Gastroesophageal sphincter (tissue), 3 donors: ENCODE measurements at regions not wholly inside any gene's neighbourhood (a gene's known extent, or its start where the extent isn't known, plus 50 kb on each side); places are given as distances from the start of the nearest gene placed in this dataset.

Source experiments
- EP300 ChIP-seq: sonication (generic); formaldehyde crosslinking; IDR thresholded peaks from one replicate; pipeline ENCODE4 v1.6.1; 2017; ENCODE audit warnings: antibody characterized with exemption, mild to moderate bottlenecking
- POLR2A ChIP-seq, 2 donors: fragments of 450-650 bp; IDR thresholded peaks; one replicate each; pipeline ENCODE4 v1.6.1; 2017; ENCODE audit warnings: antibody characterized with exemption in 2 of 2, mild to moderate bottlenecking in 2 of 2, moderate library complexity in 1 of 2
- POLR2AphosphoS5 ChIP-seq: sonication (generic); formaldehyde crosslinking; IDR thresholded peaks from one replicate; pipeline ENCODE4 v1.6.1; 2017; ENCODE audit warnings: antibody characterized with exemption
- TF ChIP-seq, protein P1 (sequence below), 4 experiments: fragments of 200-600 bp in 2 of 4; fragments of 450-650 bp in 2 of 4; sonication (generic) in 1 of 4; IDR thresholded peaks; one replicate each; pipeline ENCODE4 v1.5.1; 2017 to 2019; ENCODE audit warnings: antibody characterized with exemption in 4 of 4, mild to moderate bottlenecking in 2 of 4, moderate library complexity in 2 of 4

DNA sequence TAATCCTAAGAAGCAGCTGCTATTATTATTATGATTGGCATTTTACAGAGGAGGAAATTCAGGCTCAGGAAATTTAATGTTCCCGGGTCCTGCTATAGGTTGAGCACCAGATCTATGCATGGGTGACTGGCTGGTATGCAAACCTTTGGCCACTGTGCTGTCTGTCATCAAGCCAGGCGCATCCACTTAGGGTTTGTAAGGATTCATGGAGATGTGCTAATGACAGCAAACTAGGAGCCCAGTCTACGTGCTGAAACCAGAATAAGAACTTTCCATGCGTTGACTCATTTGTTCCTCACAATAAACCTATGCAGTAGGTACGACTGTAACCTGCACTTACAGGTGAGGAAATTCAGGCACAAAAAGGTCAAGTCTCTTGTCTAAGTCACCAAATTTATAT lies 64.5 kb upstream of the ZMIZ1 start:
- TF ChIP-seq, protein P1, sequence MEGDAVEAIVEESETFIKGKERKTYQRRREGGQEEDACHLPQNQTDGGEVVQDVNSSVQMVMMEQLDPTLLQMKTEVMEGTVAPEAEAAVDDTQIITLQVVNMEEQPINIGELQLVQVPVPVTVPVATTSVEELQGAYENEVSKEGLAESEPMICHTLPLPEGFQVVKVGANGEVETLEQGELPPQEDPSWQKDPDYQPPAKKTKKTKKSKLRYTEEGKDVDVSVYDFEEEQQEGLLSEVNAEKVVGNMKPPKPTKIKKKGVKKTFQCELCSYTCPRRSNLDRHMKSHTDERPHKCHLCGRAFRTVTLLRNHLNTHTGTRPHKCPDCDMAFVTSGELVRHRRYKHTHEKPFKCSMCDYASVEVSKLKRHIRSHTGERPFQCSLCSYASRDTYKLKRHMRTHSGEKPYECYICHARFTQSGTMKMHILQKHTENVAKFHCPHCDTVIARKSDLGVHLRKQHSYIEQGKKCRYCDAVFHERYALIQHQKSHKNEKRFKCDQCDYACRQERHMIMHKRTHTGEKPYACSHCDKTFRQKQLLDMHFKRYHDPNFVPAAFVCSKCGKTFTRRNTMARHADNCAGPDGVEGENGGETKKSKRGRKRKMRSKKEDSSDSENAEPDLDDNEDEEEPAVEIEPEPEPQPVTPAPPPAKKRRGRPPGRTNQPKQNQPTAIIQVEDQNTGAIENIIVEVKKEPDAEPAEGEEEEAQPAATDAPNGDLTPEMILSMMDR (IDR thresholded peaks at IDR 0.05) = no peak
- TF ChIP-seq POLR2AphosphoS5 (no peak), POLR2A (IDR thresholded peaks at IDR 0.05) (no peak), EP300 (no peak)
